ENCODE measurements at regions not wholly inside any gene's neighbourhood (a gene's known extent, or its start where the extent isn't known, plus 50 kb on each side); places are given as distances from the start of the nearest gene placed in this dataset.

- Histone ChIP-seq H3K36me3 (no peaks in the 10 kb centered on the region), H3K27me3 (no peaks in the 10 kb centered on the region), H3K9me3 (no peaks in the 10 kb centered on the region), H3K4me3 (no peak overlapping the region)
- DNase-seq: no peak
These were observed 288.6 kb upstream of the LDB2 start for GRCh38 chr4:17187003-17187402.

DNA sequence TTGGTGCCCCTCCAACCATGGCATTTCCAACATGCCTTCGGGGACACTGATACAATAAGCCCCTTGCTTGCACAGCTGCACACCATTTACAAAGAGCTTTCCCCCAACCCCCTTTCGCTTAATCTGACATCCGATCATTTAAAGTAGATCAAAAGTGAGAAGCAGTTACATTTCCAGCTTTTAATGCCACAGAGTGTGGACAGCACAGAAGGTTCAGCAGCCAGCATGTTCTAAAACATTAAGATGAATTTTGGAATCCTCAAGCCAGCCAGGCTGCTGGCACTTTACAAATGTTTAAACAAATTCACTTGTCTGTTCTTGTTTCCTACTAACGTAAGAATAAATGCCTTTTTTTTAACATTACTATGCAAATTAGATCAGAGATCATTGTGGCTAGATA is 284.4 kb upstream of the LDB2 start:
- Histone ChIP-seq H3K36me3 (no peaks in the 10 kb centered on the region), H3K27me3 (no peaks in the 10 kb centered on the region), H3K4me3 (no peak overlapping the region), H3K9me3 (no peaks in the 10 kb centered on the region)
- DNase-seq: no peak

- Histone ChIP-seq H3K4me3 (no peak overlapping the region), H3K9me3 (no peaks in the 10 kb centered on the region), H3K36me3 (no peaks in the 10 kb centered on the region), H3K27me3 (no peaks in the 10 kb centered on the region)
- no peak for DNase-seq
These were observed 276.3 kb upstream of the LDB2 start for GRCh38 chr4:17174751-17175150.

- Histone ChIP-seq H3K36me3 (no peaks in the 10 kb centered on the region), H3K9me3 (no peaks in the 10 kb centered on the region), H3K27me3 (no peaks in the 10 kb centered on the region), H3K4me3 (no peak overlapping the region)
- DNase-seq: no peak
These were observed 274.9 kb upstream of the LDB2 start for GRCh38 chr4:17173300-17173699.

GRCh38 chr4:17170131-17170530 is 271.7 kb upstream of the LDB2 start:
- Histone ChIP-seq H3K9me3 (no peaks in the 10 kb centered on the region), H3K27me3 (no peaks in the 10 kb centered on the region), H3K4me3 (no peak overlapping the region), H3K36me3 (no peaks in the 10 kb centered on the region)
- DNase-seq: no peak

DNA sequence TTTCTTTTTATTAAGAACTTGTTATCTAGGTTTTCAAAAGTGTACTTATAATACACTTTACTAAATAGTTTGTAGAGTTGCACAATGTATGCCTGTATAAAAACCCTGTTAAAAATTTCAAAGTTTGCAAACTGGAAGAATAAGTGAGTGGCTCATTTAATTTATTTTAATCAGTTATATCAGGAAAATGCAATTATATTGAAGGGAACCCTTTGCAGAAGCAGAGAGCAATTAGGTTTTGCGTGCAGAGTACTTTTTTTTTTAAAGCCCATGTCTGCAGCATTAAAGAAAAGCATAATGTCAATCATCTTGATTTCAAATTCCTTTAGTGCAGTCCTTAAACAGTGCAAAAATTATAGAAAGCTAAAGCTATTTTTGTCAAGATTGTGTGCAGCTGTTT is 271.3 kb upstream of the LDB2 start:
- Histone ChIP-seq H3K4me3 (no peak overlapping the region), H3K9me3 (no peaks in the 10 kb centered on the region), H3K27me3 (no peaks in the 10 kb centered on the region), H3K36me3 (no peaks in the 10 kb centered on the region)
- no peak for DNase-seq

- no peaks in the 10 kb centered on the region for H3K9me3 ChIP-seq
- peak; percentile 55 for DNase-seq
- H3K27me3 ChIP-seq: no peaks in the 10 kb centered on the region
- H3K4me3 ChIP-seq: no peak overlapping the region
- H3K36me3 ChIP-seq: no peaks in the 10 kb centered on the region
These were observed 270.1 kb upstream of the LDB2 start for GRCh38 chr4:17168571-17168970.

GRCh38 chr4:17166954-17167353 is 268.5 kb upstream of the LDB2 start:
- no peak for DNase-seq
- Histone ChIP-seq H3K9me3 (peaks cover 7% of the 10 kb centered on the region), H3K36me3 (no peaks in the 10 kb centered on the region), H3K4me3 (no peak overlapping the region), H3K27me3 (no peaks in the 10 kb centered on the region)

DNA sequence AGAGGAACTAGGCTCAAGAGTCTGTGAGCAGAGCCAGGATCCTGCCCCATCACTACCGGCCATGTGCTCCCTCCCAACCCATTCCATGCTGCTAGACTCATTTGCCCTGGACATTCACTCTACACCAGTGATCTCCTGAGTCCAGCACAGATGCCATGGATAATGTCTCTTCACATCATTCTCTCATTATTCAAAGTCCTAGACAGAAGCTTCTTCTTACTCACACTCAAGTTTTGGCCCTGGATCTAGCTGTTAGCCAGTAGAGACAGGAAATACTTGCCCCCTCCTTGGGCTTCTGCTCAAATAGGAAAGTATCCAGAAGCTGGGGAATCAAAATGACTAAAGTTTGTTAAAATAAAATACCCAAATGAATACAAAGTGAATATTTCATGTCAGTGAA is 266.8 kb upstream of the LDB2 start:
- Histone ChIP-seq H3K27me3 (no peaks in the 10 kb centered on the region), H3K4me3 (no peak overlapping the region), H3K36me3 (no peaks in the 10 kb centered on the region), H3K9me3 (peaks cover 11% of the 10 kb centered on the region)
- DNase-seq: peak; percentile 41

DNA sequence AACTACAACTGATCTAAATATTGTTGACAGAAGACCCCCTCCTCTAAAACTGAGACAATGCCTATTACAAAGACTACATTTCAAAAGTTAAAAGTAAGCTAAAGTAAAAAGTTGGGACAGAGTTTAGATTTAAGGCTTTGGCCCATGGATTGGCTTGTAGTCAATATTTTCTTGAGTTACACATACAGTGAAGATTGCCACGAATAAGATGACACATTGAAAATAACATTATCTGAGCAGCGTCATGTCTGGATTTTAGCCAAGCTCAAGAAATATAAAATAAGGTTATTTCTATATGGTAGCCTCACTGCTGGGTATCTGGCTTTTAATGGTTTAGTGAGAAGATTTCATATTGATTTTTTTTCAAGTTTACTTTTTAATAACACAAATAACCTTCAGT is 266.2 kb upstream of the LDB2 start:
- Histone ChIP-seq H3K4me3 (no peak overlapping the region), H3K36me3 (no peaks in the 10 kb centered on the region), H3K27me3 (no peaks in the 10 kb centered on the region), H3K9me3 (peaks cover 11% of the 10 kb centered on the region)
- DNase-seq: no peak

DNA sequence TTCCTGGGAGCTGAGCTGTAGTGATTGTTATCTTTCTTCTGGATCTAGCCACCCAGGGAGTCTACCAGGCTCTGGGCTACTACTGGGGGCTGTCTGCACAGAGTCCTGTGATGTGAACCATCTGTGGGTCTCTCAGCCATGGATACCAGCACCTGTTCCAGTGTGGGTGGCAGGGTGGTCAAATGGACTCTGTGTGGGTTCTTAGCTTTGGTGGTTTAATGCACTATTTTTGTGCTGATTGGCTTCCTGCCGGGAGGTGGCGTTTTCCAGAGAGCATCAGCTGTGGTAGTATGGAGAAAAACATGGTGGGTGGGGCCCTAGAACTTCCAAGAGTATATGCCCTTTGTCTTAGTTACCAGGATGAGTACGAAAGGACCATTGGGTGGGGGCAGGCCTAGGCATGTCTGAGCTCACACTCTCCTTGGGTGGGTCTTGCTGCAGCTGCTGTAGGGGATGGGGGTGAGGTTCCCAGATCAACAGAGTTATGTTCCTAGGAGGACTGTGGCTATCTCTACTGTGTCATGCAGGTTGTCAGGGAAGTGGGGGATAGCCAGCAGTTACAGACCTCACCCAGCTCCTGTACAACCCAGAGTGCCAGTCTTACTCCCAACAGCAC is 264.8 kb upstream of the LDB2 start:
- Histone ChIP-seq H3K4me3 (no peak overlapping the region), H3K9me3 (peaks cover 11% of the 10 kb centered on the region), H3K36me3 (no peaks in the 10 kb centered on the region), H3K27me3 (no peaks in the 10 kb centered on the region)
- no peak for DNase-seq

DNA sequence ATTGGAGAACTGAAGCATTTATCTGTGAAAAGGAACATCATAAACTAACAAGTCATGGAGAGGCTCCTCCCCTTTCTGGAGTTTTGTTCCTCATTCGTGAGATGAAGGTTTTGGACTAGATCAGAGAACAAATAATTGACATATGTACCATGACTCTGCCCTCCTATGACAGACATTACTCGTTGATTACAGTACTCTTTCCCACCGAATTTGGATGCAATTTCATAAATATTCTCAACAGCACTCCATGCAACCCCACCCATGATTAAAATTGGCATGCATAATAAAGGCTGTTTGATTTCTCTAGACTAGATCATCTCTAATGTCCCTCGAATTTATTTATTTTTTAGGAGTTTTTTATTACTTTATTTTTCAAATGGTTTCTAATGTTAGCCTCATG is 258.9 kb upstream of the LDB2 start:
- peaks cover 8% of the 10 kb centered on the region for H3K9me3 ChIP-seq
- DNase-seq: no peak
- H3K4me3 ChIP-seq: no peak overlapping the region
- H3K36me3 ChIP-seq: no peaks in the 10 kb centered on the region
- no peaks in the 10 kb centered on the region for H3K27me3 ChIP-seq

- Histone ChIP-seq H3K4me3 (no peak overlapping the region), H3K36me3 (no peaks in the 10 kb centered on the region), H3K9me3 (no peaks in the 10 kb centered on the region), H3K27me3 (no peaks in the 10 kb centered on the region)
- no peak for DNase-seq
These were observed 257.0 kb upstream of the LDB2 start for GRCh38 chr4:17155486-17155885.

DNA sequence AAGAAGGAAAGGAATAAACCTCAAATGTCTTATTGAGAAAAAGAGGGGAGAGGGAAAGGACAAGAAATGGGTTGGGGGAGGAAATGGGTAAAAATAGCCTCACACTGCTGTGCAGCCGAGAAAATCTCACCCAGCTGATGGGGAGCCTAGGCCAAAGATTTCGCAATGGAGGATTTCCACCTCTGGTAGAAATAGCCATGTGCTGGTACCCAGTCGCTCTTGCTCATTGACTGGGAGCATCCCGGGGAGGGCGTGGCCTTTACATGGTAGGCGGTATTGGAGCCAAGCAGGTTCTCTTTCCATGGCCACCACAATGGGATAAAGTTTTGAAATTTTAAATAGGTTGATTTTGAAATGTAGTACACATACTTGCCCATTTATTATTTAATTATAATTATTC is 255.1 kb upstream of the LDB2 start:
- no peaks in the 10 kb centered on the region for H3K36me3 ChIP-seq
- DNase-seq: no peak
- H3K9me3 ChIP-seq: no peaks in the 10 kb centered on the region
- H3K4me3 ChIP-seq: no peak overlapping the region
- no peaks in the 10 kb centered on the region for H3K27me3 ChIP-seq

GRCh38 chr4:17152941-17153540 is 254.6 kb upstream of the LDB2 start:
- no peak overlapping the region for H3K4me3 ChIP-seq
- H3K9me3 ChIP-seq: 0 out of 2 replicates have a peak, but pooled peaks cover 2% of the 10 kb centered on the region
- no peaks in the 10 kb centered on the region for H3K27me3 ChIP-seq
- DNase-seq: no peak
- H3K36me3 ChIP-seq: no peaks in the 10 kb centered on the region

GRCh38 chr4:17142232-17142711 is 243.8 kb upstream of the LDB2 start:
- Histone ChIP-seq H3K27me3 (no peaks in the 10 kb centered on the region), H3K36me3 (0 out of 2 replicates have a peak, but pooled peaks cover 3% of the 10 kb centered on the region), H3K4me3 (no peak overlapping the region), H3K9me3 (peaks cover 10% of the 10 kb centered on the region)
- peak; percentile 70 for DNase-seq

GRCh38 chr4:17138847-17139246 is 240.4 kb upstream of the LDB2 start:
- DNase-seq: no peak
- Histone ChIP-seq H3K4me3 (no peak overlapping the region), H3K27me3 (no peaks in the 10 kb centered on the region), H3K36me3 (0 out of 2 replicates have a peak, but pooled peaks cover 3% of the 10 kb centered on the region), H3K9me3 (peaks cover 10% of the 10 kb centered on the region)

GRCh38 chr4:17134565-17134964 is 236.1 kb upstream of the LDB2 start:
- H3K9me3 ChIP-seq: peaks cover 3% of the 10 kb centered on the region; the same call in 1 of the 2 replicates
- H3K36me3 ChIP-seq: no peaks in the 10 kb centered on the region
- no peaks in the 10 kb centered on the region for H3K27me3 ChIP-seq
- H3K4me3 ChIP-seq: no peak overlapping the region
- DNase-seq: no peak
